GM19452 (cell line): ENCODE measurements at regions not wholly inside any gene's neighbourhood (a gene's known extent, or its start where the extent isn't known, plus 50 kb on each side); places are given as distances from the start of the nearest gene placed in this dataset.

Experiments used
- ATAC-seq: cut with Tn5 transposase; IDR thresholded peaks from one replicate; pipeline ENCODE4 v1.9.1; 2021; ENCODE audit not compliant: unreplicated experiment

DNA sequence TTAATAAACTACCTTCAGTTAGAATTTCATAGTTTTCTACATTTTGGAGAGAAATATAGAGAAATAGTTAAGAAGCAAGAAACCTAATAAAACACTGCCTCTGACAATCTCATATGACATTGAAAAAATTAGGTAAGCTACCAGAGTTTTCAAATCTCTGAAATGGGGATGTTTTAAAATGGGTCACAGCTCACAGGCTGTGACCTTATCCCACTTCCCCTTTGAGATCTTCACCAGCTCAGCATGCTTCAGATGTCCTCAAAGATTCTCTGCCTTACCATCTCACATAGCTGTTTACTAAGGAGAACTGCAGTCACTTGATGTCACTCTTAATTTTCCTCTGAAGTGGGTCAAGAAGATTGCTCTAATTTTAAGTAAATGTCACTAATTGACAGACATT is 717.8 kb downstream of the JRKL start:
- ATAC-seq, result no peak

DNA sequence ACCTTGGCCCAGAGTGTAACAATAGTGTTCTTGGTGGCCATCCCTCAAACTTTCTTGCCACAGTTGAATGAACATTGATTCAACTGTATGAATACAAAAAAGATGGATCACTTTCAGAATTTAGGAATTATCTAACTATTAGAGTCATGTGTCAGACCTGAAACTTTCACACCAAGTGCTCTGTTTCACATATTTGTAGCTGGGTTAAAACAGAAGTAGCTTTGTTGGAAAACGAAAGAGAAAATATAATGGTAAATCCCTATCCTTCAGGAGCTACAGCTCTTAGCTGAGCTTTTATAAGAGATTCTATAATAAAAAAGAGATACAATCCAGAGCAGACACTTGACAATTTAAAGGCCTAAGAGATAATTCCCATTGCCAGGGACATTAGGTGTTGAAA is 719.3 kb downstream of the JRKL start:
- ATAC-seq, result no peak

DNA sequence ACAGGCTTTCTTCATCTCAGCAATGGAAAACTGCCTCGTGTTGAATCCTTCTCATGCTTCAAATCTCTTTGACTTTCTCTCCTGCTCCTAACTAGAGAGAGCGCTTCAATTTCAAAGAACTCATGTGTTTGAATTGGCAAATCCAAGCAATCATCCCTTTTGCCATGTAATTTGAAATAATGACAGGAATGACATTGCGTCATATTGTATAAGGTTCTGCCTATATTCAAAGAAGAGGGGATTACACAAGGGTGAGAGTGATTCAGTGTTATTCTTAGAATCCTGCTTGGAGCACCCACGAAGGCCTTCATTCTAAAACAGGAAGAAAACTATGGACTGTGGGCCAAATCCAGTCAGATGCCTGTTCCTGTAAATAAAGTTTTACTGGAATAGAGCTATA is 720.6 kb downstream of the JRKL start:
- no peak for ATAC-seq

DNA sequence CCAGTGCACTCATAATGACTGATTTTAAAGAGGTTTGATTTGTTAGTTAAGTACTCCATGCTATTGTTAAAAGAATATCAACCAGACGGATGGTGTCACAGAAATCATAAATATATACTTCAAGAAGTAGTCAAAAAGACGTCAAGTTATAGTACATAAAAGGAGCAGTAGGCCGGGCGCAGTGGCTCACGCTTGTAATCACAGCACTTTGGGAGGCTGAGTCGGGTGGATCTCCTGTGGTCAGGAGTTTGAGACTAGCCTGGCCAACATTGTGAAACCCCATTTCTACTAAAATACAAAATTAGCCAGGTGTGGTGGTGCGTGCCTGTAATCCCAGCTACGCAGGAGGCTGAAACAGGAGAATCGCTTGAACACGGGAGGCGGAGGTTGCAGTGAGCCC is 721.7 kb downstream of the JRKL start:
- no peak for ATAC-seq

DNA sequence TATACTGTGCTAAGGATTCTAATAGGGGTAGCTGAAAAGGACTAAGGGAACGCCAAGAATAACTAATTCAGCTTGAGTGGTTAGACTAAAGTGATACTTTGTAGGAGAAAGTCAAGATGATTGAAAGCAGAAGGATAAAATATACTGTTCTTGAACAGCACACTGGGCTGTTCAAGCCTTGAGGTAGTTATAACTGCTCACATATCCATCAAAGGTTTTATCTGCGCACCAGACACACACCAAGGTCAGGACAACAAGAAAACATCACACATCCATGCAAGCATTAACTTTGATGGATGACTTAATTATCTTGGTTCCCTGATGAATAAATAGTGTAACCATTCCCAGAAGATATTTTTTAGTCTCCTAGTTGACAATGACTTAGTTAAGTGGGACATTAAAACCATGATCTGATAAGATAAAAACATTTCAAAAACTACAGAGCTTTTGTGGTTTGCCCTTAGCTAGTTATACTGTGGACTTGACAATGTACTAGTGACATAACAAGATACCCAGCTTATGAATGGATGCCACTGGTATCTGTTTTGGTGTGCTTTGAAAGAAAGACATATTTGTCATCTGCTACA is 728.9 kb downstream of the JRKL start:
- ATAC-seq, result no peak

DNA sequence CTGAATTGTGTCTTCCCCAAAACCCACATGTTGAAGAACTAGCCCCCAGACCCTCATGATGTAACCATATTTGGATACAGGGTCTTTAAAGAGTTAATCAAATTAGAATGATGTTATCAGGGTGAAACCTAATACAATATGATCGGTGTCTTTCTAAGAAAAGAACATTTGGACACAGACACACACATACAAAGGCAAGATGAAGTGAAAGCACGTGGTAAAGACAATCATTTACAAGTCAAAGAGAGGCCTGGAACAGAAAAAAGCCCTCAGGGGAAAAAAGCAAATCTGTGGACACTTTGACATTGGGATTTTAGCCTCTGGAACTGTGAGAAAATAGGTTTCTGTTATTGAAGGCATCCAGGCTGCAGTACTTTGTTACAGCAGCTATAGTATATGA is 733.4 kb downstream of the JRKL start:
- ATAC-seq, result no peak

DNA sequence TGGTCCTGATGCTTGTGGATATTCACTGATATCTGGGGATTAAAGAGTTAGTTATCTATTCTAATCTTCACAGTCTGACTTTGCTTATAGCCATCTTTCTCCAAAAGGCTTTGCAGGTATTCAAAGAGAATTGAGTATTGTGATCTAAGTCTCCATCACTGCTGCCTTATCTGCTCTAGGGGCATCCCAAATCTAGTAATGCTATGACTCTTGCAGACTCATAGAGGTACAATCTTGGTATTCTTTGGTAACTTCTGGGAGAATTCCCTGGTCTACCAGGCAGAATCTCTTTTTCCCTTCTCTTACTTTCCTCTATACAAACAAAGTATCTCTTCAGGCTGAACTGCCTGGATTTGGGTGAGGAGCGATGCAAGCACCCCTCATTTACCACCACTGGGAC is 746.3 kb downstream of the JRKL start:
- ATAC-seq, result no peak

DNA sequence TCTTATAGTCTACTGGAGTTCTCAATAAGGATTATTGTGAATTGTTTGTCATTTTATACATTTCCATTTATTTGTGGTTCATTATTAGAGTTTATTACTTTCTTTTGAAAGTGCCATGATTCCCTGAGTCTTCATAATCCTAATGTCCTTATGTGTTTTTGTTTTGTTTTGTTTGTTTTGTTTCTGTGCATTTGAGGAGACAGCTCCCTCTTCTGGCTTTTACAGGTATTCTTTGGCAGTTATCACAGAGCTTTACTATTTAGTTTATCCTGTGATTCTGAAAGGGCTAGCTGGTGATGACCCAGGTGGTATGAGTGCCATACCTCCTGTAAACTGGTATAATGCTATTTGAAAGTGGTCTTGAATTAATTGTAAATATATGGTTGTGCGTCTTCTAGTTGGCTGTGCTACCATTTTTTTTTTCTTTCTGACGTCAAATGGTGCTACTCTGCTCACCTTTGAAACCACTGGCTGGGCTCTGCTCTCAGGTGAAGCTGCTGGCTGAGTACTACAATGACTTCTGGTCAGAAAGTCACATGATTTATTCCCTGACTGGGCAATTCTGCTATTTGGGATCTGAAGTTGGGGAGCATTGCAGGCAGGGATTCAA is 751.2 kb downstream of the JRKL start:
- ATAC-seq, result no peak

DNA sequence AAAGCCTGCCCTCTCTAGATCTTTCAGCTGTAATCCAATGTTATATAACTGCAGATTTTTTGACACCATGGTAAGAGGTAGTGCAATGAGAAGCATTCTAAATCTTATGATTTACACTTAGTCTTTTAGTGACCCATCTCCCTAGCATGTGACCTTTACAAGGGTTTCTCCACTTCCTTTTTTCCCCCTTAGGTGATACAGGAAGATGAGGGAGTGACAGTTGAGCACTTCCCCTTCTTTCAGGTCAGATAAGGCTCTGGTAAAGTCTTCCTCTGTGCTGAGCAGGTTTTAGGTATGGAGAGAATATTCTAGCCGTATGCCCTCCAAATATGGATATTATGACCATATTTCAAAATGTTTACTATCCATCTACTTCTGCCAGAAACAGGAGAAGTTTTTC is 753.6 kb downstream of the JRKL start:
- ATAC-seq, result no peak

DNA sequence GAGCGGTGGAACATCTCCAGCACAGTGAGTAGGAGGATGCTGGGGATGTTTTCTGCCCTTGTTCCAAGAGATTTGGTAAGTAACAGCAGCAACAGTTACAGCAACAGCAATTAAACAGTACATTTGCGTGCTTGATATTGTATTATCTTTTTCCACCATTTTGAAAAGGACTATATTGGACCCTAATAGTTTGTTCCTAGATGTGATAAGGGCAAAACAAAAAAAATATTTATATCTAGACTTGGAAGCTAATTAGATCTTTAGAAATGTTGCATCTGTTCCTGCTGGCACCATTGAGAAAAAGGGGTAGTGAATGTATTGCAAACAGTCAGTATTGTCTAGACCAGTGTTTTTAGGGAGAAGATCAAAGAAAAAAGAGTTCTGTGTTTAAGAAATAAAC is 759.9 kb downstream of the JRKL start:
- ATAC-seq, result no peak

DNA sequence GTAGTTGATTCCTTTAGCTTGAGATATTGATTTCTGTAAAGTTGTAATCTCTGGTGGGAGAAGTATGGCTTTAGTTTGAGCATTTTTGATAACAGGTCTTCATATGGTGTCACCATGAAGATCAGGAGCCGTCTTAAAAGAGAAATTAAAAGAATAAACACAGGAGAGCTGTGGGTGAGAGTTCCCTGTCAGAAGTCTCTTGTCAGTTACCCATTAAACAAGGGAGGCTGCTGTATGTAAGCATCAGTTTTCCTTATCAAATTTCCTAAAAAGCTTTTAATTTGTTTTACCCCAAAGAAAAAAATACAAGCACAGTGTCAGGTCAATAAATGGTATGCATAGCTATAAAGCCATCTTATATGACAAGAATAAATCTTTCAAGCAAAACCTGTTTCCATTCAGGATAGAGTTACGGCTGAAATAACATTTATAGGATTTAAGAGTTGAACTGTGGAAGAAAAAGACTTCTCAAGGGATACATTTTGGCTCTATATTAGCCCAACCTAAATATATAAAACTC is 767.5 kb downstream of the JRKL start:
- ATAC-seq, result no peak

DNA sequence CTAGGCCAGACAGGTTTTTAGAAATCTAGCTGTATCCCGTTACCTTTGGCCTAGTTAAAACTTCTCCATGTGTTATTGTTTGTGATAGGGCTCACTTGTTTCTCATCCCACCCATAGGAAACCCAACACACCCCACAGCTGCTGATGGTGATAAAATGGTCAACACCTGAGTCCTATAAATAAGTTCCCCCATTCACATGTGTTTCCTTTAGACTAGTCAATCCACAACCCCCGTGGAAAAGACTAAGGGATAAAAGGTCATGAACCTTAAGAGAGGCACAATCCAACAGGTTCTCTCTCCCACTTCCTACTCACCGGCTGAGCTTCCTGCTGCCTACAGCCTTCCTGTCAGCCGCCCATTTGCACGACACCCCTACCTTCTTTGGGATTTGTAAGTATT is 768.4 kb downstream of the JRKL start:
- no peak for ATAC-seq

DNA sequence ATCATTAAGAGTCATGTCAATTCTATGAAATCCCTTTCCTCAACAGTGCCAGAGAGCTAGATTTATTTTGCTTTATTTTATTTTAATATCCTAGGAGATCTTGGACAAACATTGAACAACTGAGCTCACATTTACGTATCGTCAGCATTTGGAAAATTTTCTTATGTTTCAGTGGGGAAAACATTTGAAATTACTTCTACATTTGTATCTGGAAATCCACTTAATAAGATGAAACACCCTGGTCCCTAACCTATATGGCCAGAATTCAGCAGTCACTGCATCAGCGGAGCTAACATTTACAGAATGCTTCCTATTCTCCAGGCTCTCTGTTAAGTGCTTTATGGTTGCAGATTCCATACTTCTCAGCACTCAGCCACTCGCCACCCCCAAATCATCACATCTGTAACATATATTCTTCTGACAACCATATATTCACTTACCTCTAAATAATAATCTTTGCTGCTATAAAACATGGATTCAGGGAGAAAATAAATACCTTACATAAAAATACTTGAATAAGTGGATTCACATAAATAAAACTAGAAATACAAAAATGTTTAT is 773.9 kb downstream of the JRKL start:
- ATAC-seq, result no peak

DNA sequence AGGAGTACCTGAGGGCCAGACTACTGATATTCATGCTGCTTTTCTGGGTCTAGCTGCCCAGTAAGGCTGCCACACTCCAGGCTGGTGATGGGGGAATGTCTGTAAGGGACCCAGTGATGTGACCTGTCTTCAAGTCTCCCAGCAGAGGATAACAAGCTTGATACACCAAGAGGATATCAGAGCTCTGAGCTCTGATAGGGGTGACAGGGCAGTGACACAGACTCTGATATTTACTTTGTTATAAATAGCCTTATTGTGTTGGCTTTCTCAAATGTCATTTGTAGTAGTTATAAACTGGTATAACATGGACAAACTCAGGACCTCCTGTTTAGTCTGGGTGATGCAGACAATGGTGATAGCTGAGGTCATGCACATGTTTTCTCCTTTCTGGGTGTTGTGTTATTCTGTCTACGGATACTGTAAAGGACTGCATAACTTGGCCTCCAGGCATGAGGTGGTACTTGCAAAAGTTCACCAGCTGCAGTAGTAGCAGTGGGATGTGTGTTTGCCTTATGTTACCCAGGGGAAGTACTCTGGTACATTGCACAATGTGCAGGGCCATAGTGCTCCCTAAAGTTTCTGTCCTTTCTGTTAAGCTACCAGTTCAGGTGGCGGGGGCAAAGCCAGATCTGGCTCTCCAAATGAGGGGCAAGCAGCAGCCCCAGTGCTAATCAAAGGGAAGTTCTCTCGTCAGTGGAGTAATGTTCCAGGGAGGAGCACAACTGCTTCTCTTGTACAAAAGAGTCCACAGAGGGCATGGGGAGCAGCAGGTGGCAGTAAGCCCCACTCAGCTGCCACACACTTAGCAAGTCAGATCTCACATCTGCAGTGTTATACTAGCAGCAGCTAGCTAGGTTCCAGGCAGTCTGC is 812.2 kb downstream of the JRKL start:
- ATAC-seq, result no peak

DNA sequence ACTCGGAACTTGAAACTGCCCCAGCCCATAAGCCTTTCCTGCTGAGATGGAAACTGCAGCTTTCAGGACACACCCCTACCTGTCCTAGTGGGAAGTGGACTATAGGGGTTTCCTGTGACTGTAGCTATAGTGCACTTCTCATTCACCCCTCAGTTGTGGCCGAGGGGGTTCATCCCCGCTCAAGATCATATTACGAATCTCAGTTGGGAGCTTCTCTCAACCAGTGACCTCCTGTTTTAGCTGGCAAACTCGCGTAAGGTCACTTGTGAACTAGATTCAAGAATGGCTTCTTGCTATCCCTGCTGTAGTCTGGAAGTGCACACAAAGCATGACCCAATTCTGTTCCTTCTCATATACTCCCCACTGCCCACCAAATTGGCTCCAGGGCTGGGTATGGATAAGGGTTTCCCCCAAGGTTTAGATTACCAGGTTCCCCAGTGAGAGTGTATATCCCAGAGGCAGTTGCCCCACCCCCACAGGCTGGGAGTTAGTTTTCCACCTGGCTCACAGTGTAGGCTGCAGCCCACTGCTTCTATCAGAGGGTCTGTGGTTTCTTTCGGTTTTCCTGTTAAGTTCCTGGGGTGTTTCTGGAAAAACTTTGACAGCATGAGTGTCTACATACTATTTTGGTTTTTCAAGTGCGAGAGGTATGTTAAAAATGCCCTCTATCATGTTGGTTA is 812.9 kb downstream of the JRKL start:
- no peak for ATAC-seq

DNA sequence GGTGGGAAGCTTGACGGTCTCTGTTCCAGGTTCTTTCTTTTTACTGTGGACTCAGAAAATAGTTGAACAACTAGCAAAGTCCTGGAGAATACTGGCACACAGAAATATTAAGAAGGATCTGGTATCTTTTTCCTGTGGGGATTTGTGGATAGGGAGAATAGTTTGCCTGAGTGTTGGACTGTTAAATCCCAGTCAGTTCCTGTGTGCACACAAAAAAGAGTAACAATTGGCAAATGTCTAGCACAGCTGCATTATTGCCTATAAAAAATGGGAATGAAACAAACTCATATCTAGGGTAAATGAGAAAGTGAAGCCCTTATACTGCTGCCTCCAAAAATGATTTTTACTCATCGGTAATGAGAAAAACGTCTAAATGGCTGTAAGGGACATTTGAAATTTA is 828.2 kb downstream of the JRKL start:
- no peak for ATAC-seq

DNA sequence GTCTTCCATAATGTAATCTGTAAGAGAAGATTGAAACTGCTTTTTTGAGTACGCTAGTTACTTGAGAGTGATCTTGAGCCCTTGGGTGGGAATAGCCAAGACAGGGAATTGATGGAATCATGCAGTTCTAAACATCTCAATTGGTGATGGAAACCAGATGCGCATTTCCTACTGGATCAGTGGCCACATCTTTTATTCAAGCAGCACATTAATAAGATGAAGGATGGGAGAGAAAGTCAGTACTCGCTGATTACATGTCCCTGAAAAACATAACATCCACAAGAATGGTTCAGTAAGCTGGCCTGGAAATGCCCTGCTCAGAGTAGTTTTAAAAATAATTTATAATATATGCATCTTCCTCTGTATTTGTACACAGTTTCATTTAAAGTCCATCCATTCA is 833.8 kb downstream of the JRKL start:
- no peak for ATAC-seq

DNA sequence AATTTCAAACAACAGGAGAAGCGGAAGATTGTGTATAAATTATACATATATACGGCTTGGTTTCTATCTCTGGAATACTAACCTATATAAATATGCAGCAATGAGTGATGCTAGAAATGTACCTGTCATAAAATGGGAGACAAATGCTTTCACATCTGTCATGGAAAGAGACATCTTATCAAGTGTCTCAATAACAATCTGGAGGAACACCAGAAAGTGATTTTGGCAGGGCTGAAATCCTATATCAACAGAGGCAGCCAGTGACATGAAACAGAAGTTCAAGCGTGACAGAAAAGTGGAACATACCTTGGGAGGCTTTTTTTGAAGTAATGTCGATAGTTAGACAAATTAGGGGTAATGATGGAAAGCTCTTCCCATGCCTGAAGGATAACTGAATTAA is 834.6 kb downstream of the JRKL start:
- ATAC-seq, result no peak

DNA sequence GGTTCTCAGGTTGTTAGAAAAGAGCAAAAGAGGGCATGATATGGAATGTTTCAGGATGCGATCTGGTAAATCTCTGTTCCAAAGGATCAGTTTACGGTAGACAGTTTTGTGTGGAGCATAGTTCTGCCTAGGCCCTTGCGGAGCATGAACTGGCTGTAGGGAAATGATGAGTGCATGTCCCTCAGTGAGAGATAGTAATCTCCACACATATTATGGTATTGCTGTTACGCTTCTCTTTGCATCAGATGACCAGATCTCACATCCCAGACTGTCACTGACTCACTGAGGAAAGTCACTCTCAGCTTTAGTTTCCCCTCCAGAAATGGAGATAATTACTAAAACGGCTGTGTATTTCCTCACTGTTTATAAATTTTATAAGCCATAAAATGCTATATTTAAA is 836.0 kb downstream of the JRKL start:
- no peak for ATAC-seq

DNA sequence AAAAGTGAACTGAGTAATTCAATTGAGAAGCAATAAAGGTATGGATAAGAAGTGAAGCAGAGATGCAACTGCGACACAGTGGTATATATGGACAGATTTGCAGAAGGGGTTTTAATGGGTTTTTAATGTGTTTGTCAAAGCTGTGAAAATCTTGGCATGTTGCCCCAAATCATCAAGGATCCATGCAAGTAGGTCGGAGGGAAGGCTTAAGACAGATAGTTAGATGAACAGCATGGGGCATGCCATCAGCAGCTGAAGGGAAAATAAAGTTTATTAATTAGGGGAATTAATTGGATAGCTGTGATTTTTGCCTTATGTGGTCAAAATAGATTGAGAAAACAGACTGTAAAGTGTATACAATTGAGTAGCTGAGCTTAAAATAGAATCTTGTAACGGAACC is 840.1 kb downstream of the JRKL start:
- ATAC-seq, result no peak

DNA sequence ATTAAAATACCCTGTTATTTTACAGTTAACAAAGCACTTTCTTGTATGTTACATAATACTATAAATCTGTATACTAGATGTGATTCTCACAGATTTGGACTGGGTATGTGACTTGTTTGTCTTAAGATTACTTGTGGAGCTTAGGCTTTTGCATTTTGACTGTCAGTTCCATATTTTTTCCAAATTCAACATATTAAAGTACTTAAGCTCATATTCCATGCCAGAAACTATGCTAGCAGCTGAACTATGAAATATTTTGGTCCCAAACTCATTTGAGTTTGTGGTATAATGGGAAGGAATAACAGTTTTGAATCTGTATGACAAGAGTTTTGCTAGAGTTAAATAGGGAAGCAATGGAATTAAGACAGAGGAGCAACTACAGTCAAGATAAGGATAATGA is 841.4 kb downstream of the JRKL start:
- ATAC-seq, result no peak
